Left ventricle myocardium inferior (tissue), 1 donor: ENCODE measurements at regions not wholly inside any gene's neighbourhood (a gene's known extent, or its start where the extent isn't known, plus 50 kb on each side); places are given as distances from the start of the nearest gene placed in this dataset.

Source experiments
- DNase-seq: peaks from one replicate; pipeline ENCODE4 v3.0.0-alpha.2; 2020
- H3K27ac ChIP-seq: fragments of 200-600 bp; replicated peaks from 2 replicates; pipeline ENCODE4 v1.8.0; 2021
- H3K27me3 ChIP-seq: fragments of 200-600 bp; 2 replicates; pipeline ENCODE4 v1.8.0; 2021; ENCODE audit warnings: low read depth
- H3K36me3 ChIP-seq: fragments of 200-600 bp; 2 replicates; pipeline ENCODE4 v1.8.0; 2021
- H3K4me1 ChIP-seq: fragments of 200-600 bp; 2 replicates; pipeline ENCODE4 v1.8.0; 2021
- H3K4me3 ChIP-seq: fragments of 200-600 bp; 2 replicates; pipeline ENCODE4 v1.8.0; 2021; ENCODE audit warnings: mild to moderate bottlenecking, moderate library complexity
- H3K9me3 ChIP-seq: fragments of 200-600 bp; replicated peaks from 2 replicates; pipeline ENCODE4 v1.8.0; 2021
- CTCF ChIP-seq: fragments of 200-600 bp; IDR thresholded peaks from 2 replicates; pipeline ENCODE4 v1.8.0; 2021; ENCODE audit warnings: antibody characterized with exemption, mild to moderate bottlenecking, borderline replicate concordance
- intact Hi-C: fragments of 100-400 bp; cut with micrococcal nuclease; formaldehyde crosslinking; loops from one replicate; pipeline ENCODE4 v1.11.0; 2022
- donor health status: DM: no; HTN: yes; CAD: no; lungs with severe emphysema.

GRCh38 chr12:88743946-88744685 is 163.8 kb upstream of the KITLG start:
- no peak overlapping the region for H3K4me3 ChIP-seq
- DNase-seq: no peak

GRCh38 chr12:88737838-88738472 is 157.7 kb upstream of the KITLG start:
- Histone ChIP-seq H3K36me3 (no peaks in the 10 kb centered on the region), H3K4me3 (no peak overlapping the region), H3K27me3 (no peaks in the 10 kb centered on the region), H3K9me3 (no peaks in the 10 kb centered on the region), H3K4me1 (no peaks in the 10 kb centered on the region), H3K27ac (no peak overlapping the region)
- no peak for TF ChIP-seq CTCF
- DNase-seq: no peak
- intact Hi-C loops: no loop called here

More at GRCh38 chr12:88743946-88744685, 163.8 kb upstream of the KITLG start:
- H3K9me3 ChIP-seq: no peaks in the 10 kb centered on the region
- intact Hi-C loops: no loop called here
- H3K27me3 ChIP-seq: no peaks in the 10 kb centered on the region
- no peak overlapping the region for H3K27ac ChIP-seq
- H3K36me3 ChIP-seq: no peaks in the 10 kb centered on the region
- peaks cover 13% of the 10 kb centered on the region for H3K4me1 ChIP-seq
- TF ChIP-seq CTCF: no peak

- H3K4me1 ChIP-seq: no peaks in the 10 kb centered on the region
- no peak overlapping the region for H3K27ac ChIP-seq
- no peak for TF ChIP-seq CTCF
- DNase-seq: no peak
- H3K36me3 ChIP-seq: no peaks in the 10 kb centered on the region
- no peaks in the 10 kb centered on the region for H3K27me3 ChIP-seq
- intact Hi-C loops: no loop called here
- H3K9me3 ChIP-seq: no peaks in the 10 kb centered on the region
- H3K4me3 ChIP-seq: no peak overlapping the region
Observed at GRCh38 chr12:88736031-88736430, 155.8 kb upstream of the KITLG start.

GRCh38 chr12:88733008-88733407 is 152.7 kb upstream of the KITLG start:
- DNase-seq: no peak

GRCh38 chr12:88729196-88729595 is 148.9 kb upstream of the KITLG start:
- Histone ChIP-seq H3K4me3 (no peak overlapping the region), H3K27ac (no peak overlapping the region), H3K4me1 (no peaks in the 10 kb centered on the region), H3K27me3 (no peaks in the 10 kb centered on the region), H3K36me3 (no peaks in the 10 kb centered on the region), H3K9me3 (no peaks in the 10 kb centered on the region)
- no peak for DNase-seq
- TF ChIP-seq CTCF: no peak
- intact Hi-C loops: no loop called here

More at GRCh38 chr12:88733008-88733407, 152.7 kb upstream of the KITLG start:
- H3K36me3 ChIP-seq: no peaks in the 10 kb centered on the region
- TF ChIP-seq CTCF: no peak
- no peaks in the 10 kb centered on the region for H3K27me3 ChIP-seq
- H3K9me3 ChIP-seq: no peaks in the 10 kb centered on the region
- no peak overlapping the region for H3K27ac ChIP-seq
- H3K4me1 ChIP-seq: no peaks in the 10 kb centered on the region
- H3K4me3 ChIP-seq: no peak overlapping the region
- intact Hi-C loops: no loop called here
